GM20431 (cell line): ENCODE measurements at regions not wholly inside any gene's neighbourhood (a gene's known extent, or its start where the extent isn't known, plus 50 kb on each side); places are given as distances from the start of the nearest gene placed in this dataset.

Experiments used
- in situ Hi-C: fragments of 300-500 bp; cut with MseI, MboI; formaldehyde crosslinking; loops from one replicate; pipeline ENCODE4 v1.15.0; 2020; ENCODE audit warnings: low sequenced_read_pairs; ENCODE audit not compliant: unreplicated experiment

GRCh38 chr16:86819533-86819892 is 241.2 kb downstream of the FOXL1 start:
- in situ Hi-C loops, result no loop called here

GRCh38 chr16:86821895-86822294 is 243.5 kb downstream of the FOXL1 start:
- in situ Hi-C loops, result no loop called here

GRCh38 chr16:86823125-86823524 is 244.8 kb downstream of the FOXL1 start:
- in situ Hi-C loops, result no loop called here

- in situ Hi-C loops, result no loop called here
These were observed 245.7 kb downstream of the FOXL1 start for GRCh38 chr16:86823888-86824671.

- in situ Hi-C loops, result no loop called here
These were observed 246.5 kb downstream of the FOXL1 start for GRCh38 chr16:86824751-86825296.

GRCh38 chr16:86825631-86826030 is 247.3 kb downstream of the FOXL1 start:
- in situ Hi-C loops, result no loop called here

GRCh38 chr16:86826941-86827340 is 248.6 kb downstream of the FOXL1 start:
- in situ Hi-C loops, result no loop called here

- in situ Hi-C loops, result no loop called here
These were observed 249.2 kb downstream of the FOXL1 start for GRCh38 chr16:86827521-86827920.

GRCh38 chr16:86828202-86828601 is 249.9 kb downstream of the FOXL1 start:
- in situ Hi-C loops, result no loop called here

- in situ Hi-C loops, result no loop called here
These were observed 250.3 kb downstream of the FOXL1 start for GRCh38 chr16:86828653-86829052.

GRCh38 chr16:86831366-86831765 is 253.0 kb downstream of the FOXL1 start:
- in situ Hi-C loops, result no loop called here

- in situ Hi-C loops, result no loop called here
These were observed 254.8 kb downstream of the FOXL1 start for GRCh38 chr16:86833136-86833535.

GRCh38 chr16:86834451-86835035 is 256.2 kb downstream of the FOXL1 start:
- in situ Hi-C loops, result no loop called here

GRCh38 chr16:86835982-86836381 is 257.6 kb downstream of the FOXL1 start:
- in situ Hi-C loops, result no loop called here

GRCh38 chr16:86836503-86837129 is 258.3 kb downstream of the FOXL1 start:
- in situ Hi-C loops, result no loop called here

- in situ Hi-C loops, result no loop called here
These were observed 265.5 kb downstream of the FOXL1 start for GRCh38 chr16:86843812-86844211.

GRCh38 chr16:86844695-86845094 is 266.3 kb downstream of the FOXL1 start:
- in situ Hi-C loops, result no loop called here

GRCh38 chr16:86846136-86846535 is 267.8 kb downstream of the FOXL1 start:
- in situ Hi-C loops, result no loop called here

- in situ Hi-C loops, result no loop called here
These were observed 270.5 kb downstream of the FOXL1 start for GRCh38 chr16:86848821-86849220.

- in situ Hi-C loops, result no loop called here
These were observed 272.3 kb downstream of the FOXL1 start for GRCh38 chr16:86850670-86851069.

- in situ Hi-C loops, result no loop called here
These were observed 273.8 kb downstream of the FOXL1 start for GRCh38 chr16:86852135-86852534.
